GM12878 (cell line): ENCODE measurements at regions not wholly inside any gene's neighbourhood (a gene's known extent, or its start where the extent isn't known, plus 50 kb on each side); places are given as distances from the start of the nearest gene placed in this dataset.
A peak's percentile ranks its signal among the peaks of the same experiment; 100 is the strongest.

Experiments used
- ATAC-seq: fragments of 200-7000 bp; cut with Tn5 transposase; 3 replicates; pipeline ENCODE4 v1.9.1; 2020; ENCODE audit warnings: mild to moderate bottlenecking, moderate library complexity
- BruUV-seq: library from RNA; stranded (reverse); fragments of 400-500 nt; replicated peaks from 2 replicates; lab custom pipeline; 2021; lab: Mats Ljungman, UMichigan
- CTCF ChIA-PET: fragments of 300-600 bp; sonication (Branson Sonifier 250); formaldehyde crosslinking; extraction: SDS; loops from one replicate; lab custom pipeline; 2021; ENCODE audit warnings: inconsistent platforms; lab: Yijun Ruan, JAX
- POLR2A ChIA-PET: fragments of 350-600 bp; formaldehyde crosslinking; extraction: SDS; loops from one replicate; lab custom pipeline; 2021; ENCODE audit warnings: inconsistent platforms; lab: Charles Lee
- RAD21 ChIA-PET: fragments of 300-600 bp; sonication (Branson Sonifier 250); formaldehyde crosslinking; loops from one replicate; lab custom pipeline; 2023; ENCODE audit warnings: antibody characterized with exemption; ENCODE audit not compliant: unreplicated experiment; lab: Charles Lee
- SMC1A ChIA-PET: fragments of 300-600 bp; sonication (Branson Sonifier 250); formaldehyde crosslinking; loops from one replicate; lab custom pipeline; 2023; ENCODE audit not compliant: unreplicated experiment, uncharacterized antibody; lab: Charles Lee
- DNase-seq: peaks from one replicate; pipeline ENCODE4 v3.0.0-alpha.2; 2011; ENCODE audit warnings: low read depth, low spot score
- FAIRE-seq: peaks from 3 replicates; lab custom pipeline; 2011; peaks lifted over from hg19 to GRCh38; lab: Jason Lieb, UNC
- H2AFZ ChIP-seq: 2 replicates; pipeline ENCODE4 v1.6.0; 2011; ENCODE audit warnings: low read depth, low read length, control low read depth; ENCODE audit not compliant: control insufficient read depth
- H3K27ac ChIP-seq: 2 replicates; pipeline ENCODE4 v1.5.1; 2011; ENCODE audit warnings: control low read depth; ENCODE audit not compliant: control insufficient read depth, insufficient read depth
- H3K27me3 ChIP-seq, 2 experiments: replicated peaks in 1 of 2; 2 replicates each; pipeline versions ENCODE4 v1.6.0 to v1.6.1; 2011; ENCODE audit warnings: low read length in 1 of 2; ENCODE audit not compliant: control insufficient read depth in 2 of 2, insufficient read depth in 2 of 2
- H3K36me3 ChIP-seq, 2 experiments: 2 replicates each; pipeline ENCODE4 v1.5.1; 2011; ENCODE audit warnings: low read length in 1 of 2; ENCODE audit not compliant: control insufficient read depth in 2 of 2, insufficient read depth in 2 of 2
- H3K4me1 ChIP-seq: 2 replicates; pipeline ENCODE4 v1.6.1; 2011; ENCODE audit warnings: mild to moderate bottlenecking, low read length, moderate library complexity, mixed read lengths; ENCODE audit not compliant: control insufficient read depth, insufficient read depth
- H3K4me2 ChIP-seq: 2 replicates; pipeline ENCODE4 v1.6.0; 2011; ENCODE audit warnings: control low read depth; ENCODE audit not compliant: control insufficient read depth, insufficient read depth
- H3K4me3 ChIP-seq: fragments of 200-600 bp; sonication (generic); 2 replicates; pipeline ENCODE4 v1.5.1; 2016
- H3K79me2 ChIP-seq: 2 replicates; pipeline ENCODE4 v1.6.0; 2011; ENCODE audit warnings: low read length; ENCODE audit not compliant: control insufficient read depth, insufficient read depth
- H3K9ac ChIP-seq: 2 replicates; pipeline ENCODE4 v1.8.0; 2011; ENCODE audit warnings: low read length, control low read depth, mixed read lengths; ENCODE audit not compliant: control insufficient read depth, insufficient read depth
- H3K9me3 ChIP-seq: replicated peaks from 3 replicates; pipeline ENCODE4 v1.5.1; 2011; ENCODE audit warnings: mild to moderate bottlenecking, low read length; ENCODE audit not compliant: control insufficient read depth, insufficient read depth
- H4K20me1 ChIP-seq: 2 replicates; pipeline ENCODE4 v1.6.0; 2011; ENCODE audit not compliant: control insufficient read depth, insufficient read depth
- CHD1 ChIP-seq: IDR thresholded peaks from 2 replicates; pipeline ENCODE4 v1.6.1; 2012; ENCODE audit warnings: low read depth, low read length, improper control_type of control experiment
- CREB1 ChIP-seq: IDR thresholded peaks from 2 replicates; pipeline ENCODE4 v1.6.1; 2012; ENCODE audit warnings: low read depth, mild to moderate bottlenecking, inconsistent platforms
- ESRRA ChIP-seq: IDR thresholded peaks from 2 replicates; pipeline ENCODE4 v1.6.1; 2012; ENCODE audit warnings: mild to moderate bottlenecking, low read length, improper control_type of control experiment
- GABPA ChIP-seq: IDR thresholded peaks from 2 replicates; pipeline ENCODE4 v1.6.1; 2014; ENCODE audit warnings: antibody characterized with exemption, low read depth, mild to moderate bottlenecking, inconsistent platforms
- HDAC6 ChIP-seq: fragments of 200-600 bp; sonication (generic); IDR thresholded peaks from one replicate; pipeline ENCODE4 v1.8.0; 2017; ENCODE audit warnings: antibody characterized with exemption; ENCODE audit not compliant: unreplicated experiment
- IRF3 ChIP-seq: fragments of 450-650 bp; IDR thresholded peaks from 2 replicates; pipeline ENCODE4 v1.6.1; 2014; ENCODE audit warnings: mild to moderate bottlenecking
- MEF2B ChIP-seq: fragments of 450-650 bp; IDR thresholded peaks from 2 replicates; pipeline ENCODE4 v1.6.1; 2018; ENCODE audit warnings: mild to moderate bottlenecking, moderate library complexity; ENCODE audit not compliant: partially characterized antibody, poor library complexity, severe bottlenecking
- SP1 ChIP-seq: IDR thresholded peaks from one replicate; pipeline ENCODE4 v1.6.1; 2011; ENCODE audit warnings: low read depth, low read length
- TBL1XR1 ChIP-seq: IDR thresholded peaks from 2 replicates; pipeline ENCODE4 v1.6.1; 2012; ENCODE audit warnings: low read depth, low read length, improper control_type of control experiment
- YBX1 ChIP-seq: fragments of 450-650 bp; IDR thresholded peaks from 2 replicates; pipeline ENCODE4 v1.6.1; 2016; ENCODE audit warnings: antibody characterized with exemption
- ZBED1 ChIP-seq: IDR thresholded peaks from 2 replicates; pipeline ENCODE4 v1.6.1; 2016; ENCODE audit warnings: borderline replicate concordance
- WGBS: methylation state at CpG from one replicate; pipeline ENCODE4 v1.1.6; 2016; ENCODE audit warnings: low lambda C conversion rate; ENCODE audit not compliant: insufficient replicate concordance, insufficient coverage; ENCODE audit errors: missing lambda C conversion rate; 5-methylcytosine and 5-hydroxymethylcytosine counted together
- in situ Hi-C: fragments of 300-500 bp; cut with MboI; formaldehyde crosslinking; loops from 9 replicates; pipeline ENCODE4 v1.14.3; 2018; ENCODE audit warnings: mixed read lengths
- intact Hi-C: fragments of 100-400 bp; cut with micrococcal nuclease; formaldehyde crosslinking; loops from one replicate; pipeline ENCODE4 v1.14.2; 2022; ENCODE audit not compliant: unreplicated experiment
- TF ChIP-seq, protein P1 (sequence below): fragments of 450-650 bp; conservative IDR thresholded peaks from 2 replicates; pipeline ENCODE4 v1.6.1; 2017; ENCODE audit warnings: mild to moderate bottlenecking, moderate library complexity
- TF ChIP-seq, protein P2 (sequence below): IDR thresholded peaks from 2 replicates; pipeline ENCODE4 v1.6.1; 2012; ENCODE audit warnings: low read depth, low read length, improper control_type of control experiment
- TF ChIP-seq, protein P3 (sequence below): fragments of 450-650 bp; IDR thresholded peaks from 2 replicates; pipeline ENCODE4 v1.6.1; 2017; ENCODE audit warnings: mild to moderate bottlenecking, low read depth, inconsistent platforms; ENCODE audit not compliant: poor library complexity, severe bottlenecking
- TF ChIP-seq, protein P4 (sequence below): fragments of 450-650 bp; IDR thresholded peaks from 2 replicates; pipeline ENCODE4 v1.6.1; 2017; ENCODE audit warnings: low read depth, mild to moderate bottlenecking, moderate library complexity

- TF ChIP-seq MEF2B (peak; percentile 93), SP1 (no peak)
- TF ChIP-seq, protein P1, sequence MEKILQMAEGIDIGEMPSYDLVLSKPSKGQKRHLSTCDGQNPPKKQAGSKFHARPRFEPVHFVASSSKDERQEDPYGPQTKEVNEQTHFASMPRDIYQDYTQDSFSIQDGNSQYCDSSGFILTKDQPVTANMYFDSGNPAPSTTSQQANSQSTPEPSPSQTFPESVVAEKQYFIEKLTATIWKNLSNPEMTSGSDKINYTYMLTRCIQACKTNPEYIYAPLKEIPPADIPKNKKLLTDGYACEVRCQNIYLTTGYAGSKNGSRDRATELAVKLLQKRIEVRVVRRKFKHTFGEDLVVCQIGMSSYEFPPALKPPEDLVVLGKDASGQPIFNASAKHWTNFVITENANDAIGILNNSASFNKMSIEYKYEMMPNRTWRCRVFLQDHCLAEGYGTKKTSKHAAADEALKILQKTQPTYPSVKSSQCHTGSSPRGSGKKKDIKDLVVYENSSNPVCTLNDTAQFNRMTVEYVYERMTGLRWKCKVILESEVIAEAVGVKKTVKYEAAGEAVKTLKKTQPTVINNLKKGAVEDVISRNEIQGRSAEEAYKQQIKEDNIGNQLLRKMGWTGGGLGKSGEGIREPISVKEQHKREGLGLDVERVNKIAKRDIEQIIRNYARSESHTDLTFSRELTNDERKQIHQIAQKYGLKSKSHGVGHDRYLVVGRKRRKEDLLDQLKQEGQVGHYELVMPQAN = no peak
These were observed 157.7 kb downstream of the TOMM20 start (continued) for GRCh38 chr1:234970731-234971476.

DNA sequence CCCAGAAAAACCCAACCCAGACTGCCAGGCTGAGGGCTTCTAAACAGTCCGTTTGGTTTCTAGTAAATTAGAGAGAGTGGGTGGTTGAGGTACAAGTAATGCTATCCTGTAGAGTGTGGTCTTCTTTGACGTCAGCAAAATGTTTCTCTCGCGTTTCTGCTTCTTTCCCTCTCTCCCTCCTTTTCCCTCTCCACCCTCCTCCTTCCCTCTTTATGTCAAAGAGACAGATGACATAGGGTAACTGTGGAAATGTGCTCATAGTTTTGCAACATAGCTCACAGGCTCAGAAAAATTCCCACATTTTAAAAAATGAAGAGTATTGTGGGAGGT lies 158.3 kb downstream of the TOMM20 start:
- no peaks in the 10 kb centered on the region for H4K20me1 ChIP-seq
- 2% methylated on average over 4 of the region's 4 CpGs for whole genome bisulfite sequencing
- ChIA-PET CTCF (interaction anchor here (1.0 to 3.3 kb wide), 5 partner anchors 8 to 471 kb away, joined by 4 to 15 read pairs (median 7); no protein-coding TSS in a partner anchor), RAD21 (interaction anchor here (1.0 to 13.6 kb wide), 20 partner anchors 10 to 475 kb away, joined by 3 to 258 read pairs (median 8); partner anchors contain the start of gene IRF2BP2), POLR2A (interaction anchor here (0.5 to 12.0 kb wide), 17 partner anchors 4 to 370 kb away, joined by 3 to 111 read pairs (median 5); partner anchors contain the start of gene IRF2BP2), SMC1A (interaction anchor here (0.8 to 13.6 kb wide), 21 partner anchors 6 to 470 kb away, joined by 3 to 229 read pairs (median 5); no protein-coding TSS in a partner anchor)
- H2AFZ ChIP-seq = no peak overlapping the region
- intact Hi-C loops = loop anchor here (2.0 kb wide), 5 partner anchors 40 to 128 kb away; no protein-coding TSS in a partner anchor
- H3K4me2 ChIP-seq = no peak overlapping the region
- in situ Hi-C loops = loop anchor here (5.0 to 10.0 kb wide), 2 partner anchors 128 to 366 kb away; no protein-coding TSS in a partner anchor
- ATAC-seq (peak; percentile 35), FAIRE-seq (no peak), DNase-seq (no peak)
- no TSS peak for BruUV-seq
- H3K4me1 ChIP-seq = peaks cover 60% of the 10 kb centered on the region
- H3K36me3 ChIP-seq = no peaks in the 10 kb centered on the region
- no peak overlapping the region for H3K4me3 ChIP-seq
- H3K79me2 ChIP-seq = no peaks in the 10 kb centered on the region
- H3K27me3 ChIP-seq = no peaks in the 10 kb centered on the region
- H3K9me3 ChIP-seq = no peaks in the 10 kb centered on the region
- peak overlapping the region; percentile 95 for H3K27ac ChIP-seq
- H3K9ac ChIP-seq = peak overlapping the region; percentile 30
- TF ChIP-seq IRF3 (no peak), TBL1XR1 (no peak), ESRRA (no peak), CREB1 (no peak), YBX1 (no peak), CHD1 (no peak), GABPA (no peak), ZBED1 (no peak), HDAC6 (no peak)
- TF ChIP-seq, protein P2, sequence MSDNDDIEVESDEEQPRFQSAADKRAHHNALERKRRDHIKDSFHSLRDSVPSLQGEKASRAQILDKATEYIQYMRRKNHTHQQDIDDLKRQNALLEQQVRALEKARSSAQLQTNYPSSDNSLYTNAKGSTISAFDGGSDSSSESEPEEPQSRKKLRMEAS = no peak
- TF ChIP-seq, protein P3, sequence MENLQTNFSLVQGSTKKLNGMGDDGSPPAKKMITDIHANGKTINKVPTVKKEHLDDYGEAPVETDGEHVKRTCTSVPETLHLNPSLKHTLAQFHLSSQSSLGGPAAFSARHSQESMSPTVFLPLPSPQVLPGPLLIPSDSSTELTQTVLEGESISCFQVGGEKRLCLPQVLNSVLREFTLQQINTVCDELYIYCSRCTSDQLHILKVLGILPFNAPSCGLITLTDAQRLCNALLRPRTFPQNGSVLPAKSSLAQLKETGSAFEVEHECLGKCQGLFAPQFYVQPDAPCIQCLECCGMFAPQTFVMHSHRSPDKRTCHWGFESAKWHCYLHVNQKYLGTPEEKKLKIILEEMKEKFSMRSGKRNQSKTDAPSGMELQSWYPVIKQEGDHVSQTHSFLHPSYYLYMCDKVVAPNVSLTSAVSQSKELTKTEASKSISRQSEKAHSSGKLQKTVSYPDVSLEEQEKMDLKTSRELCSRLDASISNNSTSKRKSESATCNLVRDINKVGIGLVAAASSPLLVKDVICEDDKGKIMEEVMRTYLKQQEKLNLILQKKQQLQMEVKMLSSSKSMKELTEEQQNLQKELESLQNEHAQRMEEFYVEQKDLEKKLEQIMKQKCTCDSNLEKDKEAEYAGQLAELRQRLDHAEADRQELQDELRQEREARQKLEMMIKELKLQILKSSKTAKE = no peak
- TF ChIP-seq, protein P4, sequence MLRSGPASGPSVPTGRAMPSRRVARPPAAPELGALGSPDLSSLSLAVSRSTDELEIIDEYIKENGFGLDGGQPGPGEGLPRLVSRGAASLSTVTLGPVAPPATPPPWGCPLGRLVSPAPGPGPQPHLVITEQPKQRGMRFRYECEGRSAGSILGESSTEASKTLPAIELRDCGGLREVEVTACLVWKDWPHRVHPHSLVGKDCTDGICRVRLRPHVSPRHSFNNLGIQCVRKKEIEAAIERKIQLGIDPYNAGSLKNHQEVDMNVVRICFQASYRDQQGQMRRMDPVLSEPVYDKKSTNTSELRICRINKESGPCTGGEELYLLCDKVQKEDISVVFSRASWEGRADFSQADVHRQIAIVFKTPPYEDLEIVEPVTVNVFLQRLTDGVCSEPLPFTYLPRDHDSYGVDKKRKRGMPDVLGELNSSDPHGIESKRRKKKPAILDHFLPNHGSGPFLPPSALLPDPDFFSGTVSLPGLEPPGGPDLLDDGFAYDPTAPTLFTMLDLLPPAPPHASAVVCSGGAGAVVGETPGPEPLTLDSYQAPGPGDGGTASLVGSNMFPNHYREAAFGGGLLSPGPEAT = peak; percentile 10; the same call in 1 of the 2 replicates
